HepG2 (cell line): ENCODE measurements at regions not wholly inside any gene's neighbourhood (a gene's known extent, or its start where the extent isn't known, plus 50 kb on each side); places are given as distances from the start of the nearest gene placed in this dataset.

Experiments
- ATF7-NPFF ChIP-seq: sonication (generic); formaldehyde crosslinking; IDR thresholded peaks from 2 replicates; pipeline ENCODE4 v1.8.1; 2023; ENCODE audit warnings: mild to moderate bottlenecking, low read depth, missing genetic modification reagents, moderate library complexity
- BHLHE40 ChIP-seq: IDR thresholded peaks from 2 replicates; pipeline ENCODE4 v1.6.1; 2011; ENCODE audit warnings: low read length, improper control_type of control experiment
- CREBL2 ChIP-seq: sonication (generic); formaldehyde crosslinking; IDR thresholded peaks from 2 replicates; pipeline ENCODE4 v1.8.1; 2023; ENCODE audit warnings: missing genetic modification reagents, mild to moderate bottlenecking, borderline replicate concordance
- CSRNP1 ChIP-seq: sonication (generic); formaldehyde crosslinking; IDR thresholded peaks from 2 replicates; pipeline ENCODE4 v1.8.1; 2023; ENCODE audit warnings: mild to moderate bottlenecking, missing genetic modification reagents
- SMYD3 ChIP-seq: sonication (generic); formaldehyde crosslinking; IDR thresholded peaks from 2 replicates; pipeline ENCODE4 v1.8.1; 2023; ENCODE audit warnings: mild to moderate bottlenecking, missing genetic modification reagents
- ZBTB3 ChIP-seq: sonication (generic); formaldehyde crosslinking; IDR thresholded peaks from 2 replicates; pipeline ENCODE4 v1.4.0; 2020; ENCODE audit warnings: low read depth, mild to moderate bottlenecking, moderate library complexity, missing genetic modification reagents, borderline replicate concordance
- ZNF207 ChIP-seq: fragments of 450-650 bp; IDR thresholded peaks from 2 replicates; pipeline ENCODE4 v1.6.1; 2016; ENCODE audit warnings: antibody characterized with exemption, borderline replicate concordance
- TF ChIP-seq, protein P1 (sequence below): sonication (generic); formaldehyde crosslinking; IDR thresholded peaks from 2 replicates; pipeline ENCODE4 v1.4.0; 2020; ENCODE audit warnings: missing genetic modification reagents

- TF ChIP-seq ZBTB3 (CRISPR knock-in tag), result no peak
- no peak for TF ChIP-seq SMYD3 (CRISPR knock-in tag)
- no peak for TF ChIP-seq ZNF207
- TF ChIP-seq, protein P1, sequence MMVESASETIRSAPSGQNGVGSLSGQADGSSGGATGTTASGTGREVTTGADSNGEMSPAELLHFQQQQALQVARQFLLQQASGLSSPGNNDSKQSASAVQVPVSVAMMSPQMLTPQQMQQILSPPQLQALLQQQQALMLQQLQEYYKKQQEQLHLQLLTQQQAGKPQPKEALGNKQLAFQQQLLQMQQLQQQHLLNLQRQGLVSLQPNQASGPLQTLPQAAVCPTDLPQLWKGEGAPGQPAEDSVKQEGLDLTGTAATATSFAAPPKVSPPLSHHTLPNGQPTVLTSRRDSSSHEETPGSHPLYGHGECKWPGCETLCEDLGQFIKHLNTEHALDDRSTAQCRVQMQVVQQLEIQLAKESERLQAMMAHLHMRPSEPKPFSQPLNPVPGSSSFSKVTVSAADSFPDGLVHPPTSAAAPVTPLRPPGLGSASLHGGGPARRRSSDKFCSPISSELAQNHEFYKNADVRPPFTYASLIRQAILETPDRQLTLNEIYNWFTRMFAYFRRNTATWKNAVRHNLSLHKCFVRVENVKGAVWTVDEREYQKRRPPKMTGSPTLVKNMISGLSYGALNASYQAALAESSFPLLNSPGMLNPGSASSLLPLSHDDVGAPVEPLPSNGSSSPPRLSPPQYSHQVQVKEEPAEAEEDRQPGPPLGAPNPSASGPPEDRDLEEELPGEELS (CRISPR knock-in tag), result no peak
- no peak for TF ChIP-seq ATF7-NPFF
- no peak for TF ChIP-seq CREBL2 (CRISPR knock-in tag)
- no peak for TF ChIP-seq BHLHE40
- no peak for TF ChIP-seq CSRNP1 (CRISPR knock-in tag)
These were observed 99.0 kb upstream of the DAB2 start for GRCh38 chr5:39523821-39524220.
